ENCODE measurements at regions not wholly inside any gene's neighbourhood (a gene's known extent, or its start where the extent isn't known, plus 50 kb on each side); places are given as distances from the start of the nearest gene placed in this dataset.

- Histone ChIP-seq H3K36me3 (ENCODE audit: low read length) (no peaks in the 10 kb centered on the region), H3K79me2 (ENCODE audit: insufficient read depth, low read length) (no peaks in the 10 kb centered on the region), H3K4me3 (ENCODE audit: insufficient read depth, low read length, poor library complexity, severe bottlenecking) (no peak overlapping the region), H3K27me3 (ENCODE audit: low read length) (no peaks in the 10 kb centered on the region), H3K9me2 (replicated peaks; ENCODE audit: insufficient read depth, low read length) (no peaks in the 10 kb centered on the region), H2AFZ (ENCODE audit: low read depth, low read length, severe bottlenecking) (no peak overlapping the region), H4K20me1 (ENCODE audit: low read depth, low read length) (no peaks in the 10 kb centered on the region), H3F3A (ENCODE audit: insufficient read depth) (no peaks in the 10 kb centered on the region), H3K9ac (ENCODE audit: low read length) (no peak overlapping the region), H3K27ac (ENCODE audit: low read depth, low read length) (no peak overlapping the region), H3K4me2 (ENCODE audit: low read depth, low read length, poor library complexity, severe bottlenecking) (no peak overlapping the region), H3K9me3 (ENCODE audit: insufficient read depth, low read length) (0 out of 2 replicates have a peak, but pooled peaks cover 3% of the 10 kb centered on the region)
- no peak for TF ChIP-seq CTCF (IDR thresholded peaks at IDR 0.05; ENCODE audit: insufficient read depth, low read length, poor library complexity, severe bottlenecking)
- no peak for TF ChIP-seq EZH2phosphoT487 (conservative IDR thresholded peaks at IDR 0.05; ENCODE audit: low read length)
Observed at GRCh38 chr14:25630447-25630846, 580.5 kb upstream of the STXBP6 start.

DNA sequence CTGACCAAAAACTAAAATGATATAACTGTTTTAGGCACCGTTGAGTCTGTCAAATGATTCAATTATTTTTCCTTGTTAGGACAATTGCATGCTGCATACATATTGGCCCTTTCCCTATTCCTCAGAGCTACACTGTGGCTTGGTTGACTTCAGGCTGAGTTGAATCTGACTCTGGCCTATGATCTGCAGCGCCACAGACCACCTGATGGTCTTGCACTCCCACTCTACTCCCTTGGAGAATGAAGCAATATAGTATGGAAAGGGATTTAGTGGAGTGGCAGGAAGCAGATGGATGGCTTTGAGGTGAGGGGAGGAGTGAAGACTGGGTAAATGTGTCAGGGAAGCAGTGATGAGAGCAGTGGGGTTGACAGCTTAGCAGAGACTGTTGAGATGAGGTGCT, 579.0 kb upstream of the STXBP6 start:
- no peak overlapping the region for H3K4me3 ChIP-seq (ENCODE audit: insufficient read depth, low read length, poor library complexity, severe bottlenecking)
- H3K9me3 ChIP-seq (ENCODE audit: insufficient read depth, low read length), result 0 out of 2 replicates have a peak, but pooled peaks cover 3% of the 10 kb centered on the region
- no peak for TF ChIP-seq EZH2phosphoT487 (conservative IDR thresholded peaks at IDR 0.05; ENCODE audit: low read length)
- TF ChIP-seq CTCF (IDR thresholded peaks at IDR 0.05; ENCODE audit: insufficient read depth, low read length, poor library complexity, severe bottlenecking), result no peak
- no peak overlapping the region for H3K27ac ChIP-seq (ENCODE audit: low read depth, low read length)
- H4K20me1 ChIP-seq (ENCODE audit: low read depth, low read length), result no peaks in the 10 kb centered on the region
- H3K4me2 ChIP-seq (ENCODE audit: low read depth, low read length, poor library complexity, severe bottlenecking), result no peak overlapping the region
- H3K36me3 ChIP-seq (ENCODE audit: low read length), result no peaks in the 10 kb centered on the region
- H2AFZ ChIP-seq (ENCODE audit: low read depth, low read length, severe bottlenecking), result no peak overlapping the region
- H3K9ac ChIP-seq (ENCODE audit: low read length), result no peak overlapping the region
- H3K27me3 ChIP-seq (ENCODE audit: low read length), result no peaks in the 10 kb centered on the region
- no peaks in the 10 kb centered on the region for H3K9me2 ChIP-seq (replicated peaks; ENCODE audit: insufficient read depth, low read length)
- H3K79me2 ChIP-seq (ENCODE audit: insufficient read depth, low read length), result no peaks in the 10 kb centered on the region
- H3F3A ChIP-seq (ENCODE audit: insufficient read depth), result no peaks in the 10 kb centered on the region

DNA sequence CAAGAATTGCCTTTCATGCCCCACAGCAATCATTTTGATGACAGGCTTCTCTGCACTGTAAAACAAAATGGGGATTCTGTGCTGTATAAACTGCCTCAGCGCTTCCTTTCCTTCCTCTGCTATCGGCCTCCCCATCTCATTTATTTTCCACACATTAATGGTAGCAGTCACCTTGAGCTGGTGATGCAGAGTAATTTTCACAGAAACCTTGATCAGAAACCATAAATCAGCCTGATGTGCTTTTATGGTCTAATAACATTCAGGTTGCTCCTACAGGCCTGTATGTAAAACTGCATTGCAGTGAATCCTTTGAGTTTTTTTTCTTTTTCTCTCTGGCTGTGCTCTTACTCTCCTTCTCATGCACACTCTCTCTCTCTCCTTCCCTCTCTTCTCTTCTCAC, 578.4 kb upstream of the STXBP6 start:
- Histone ChIP-seq H2AFZ (ENCODE audit: low read depth, low read length, severe bottlenecking) (no peak overlapping the region), H4K20me1 (ENCODE audit: low read depth, low read length) (no peaks in the 10 kb centered on the region), H3K79me2 (ENCODE audit: insufficient read depth, low read length) (no peaks in the 10 kb centered on the region), H3K27me3 (ENCODE audit: low read length) (no peaks in the 10 kb centered on the region), H3K36me3 (ENCODE audit: low read length) (no peaks in the 10 kb centered on the region), H3K4me2 (ENCODE audit: low read depth, low read length, poor library complexity, severe bottlenecking) (no peak overlapping the region), H3F3A (ENCODE audit: insufficient read depth) (no peaks in the 10 kb centered on the region), H3K4me3 (ENCODE audit: insufficient read depth, low read length, poor library complexity, severe bottlenecking) (no peak overlapping the region), H3K9me3 (ENCODE audit: insufficient read depth, low read length) (0 out of 2 replicates have a peak, but pooled peaks cover 3% of the 10 kb centered on the region), H3K9ac (ENCODE audit: low read length) (no peak overlapping the region), H3K27ac (ENCODE audit: low read depth, low read length) (no peak overlapping the region), H3K9me2 (replicated peaks; ENCODE audit: insufficient read depth, low read length) (no peaks in the 10 kb centered on the region)
- no peak for TF ChIP-seq CTCF (IDR thresholded peaks at IDR 0.05; ENCODE audit: insufficient read depth, low read length, poor library complexity, severe bottlenecking)
- TF ChIP-seq EZH2phosphoT487 (conservative IDR thresholded peaks at IDR 0.05; ENCODE audit: low read length), result no peak
